Activated T-cell treated with anti-CD3 and anti-CD28 coated beads, Interleukin-2, amount 50 U/mL, for 72 hours (primary cell): ENCODE measurements at regions not wholly inside any gene's neighbourhood (a gene's known extent, or its start where the extent isn't known, plus 50 kb on each side); places are given as distances from the start of the nearest gene placed in this dataset.
"Not testable (repeated sequence)": the region's sequence is repeated elsewhere in the genome, so short reads cannot be mapped to it uniquely, and the experiment has no call there.

ENCODE experiments used
- ATAC-seq, 2 donors: fragments of 150-1000 bp; cut with Tn5 transposase; replicated peaks in 1 of 2; 2 replicates each; pipeline ENCODE4 v1.10.0; 2021; ENCODE audit warnings: moderate library complexity in 2 of 2, mild to moderate bottlenecking in 1 of 2
- DNase-seq, 2 donors: peaks; one replicate each; pipeline ENCODE4 v3.0.0; 2021 to 2022; ENCODE audit warnings: mixed read lengths in 1 of 2
- H3K27ac Mint-ChIP-seq: one replicate; pipeline ENCODE4 v1.8.0; 2022; ENCODE audit warnings: mild to moderate bottlenecking, moderate library complexity, mixed read lengths
- H3K27me3 Mint-ChIP-seq: one replicate; pipeline ENCODE4 v1.8.0; 2022; ENCODE audit warnings: low read depth, mixed read lengths
- H3K36me3 Mint-ChIP-seq, 2 donors: one replicate each; pipeline ENCODE4 v1.8.0; 2022; ENCODE audit warnings: mixed read lengths in 2 of 2, mild to moderate bottlenecking in 1 of 2; ENCODE audit not compliant: insufficient read depth in 2 of 2
- H3K4me1 Mint-ChIP-seq: one replicate; pipeline ENCODE4 v1.8.0; 2022; ENCODE audit warnings: low read depth, mixed read lengths
- H3K4me3 Mint-ChIP-seq, 2 donors: one replicate each; pipeline ENCODE4 v1.8.0; 2022; ENCODE audit warnings: mild to moderate bottlenecking in 2 of 2, mixed read lengths in 2 of 2, moderate library complexity in 2 of 2
- H3K9me3 Mint-ChIP-seq, 2 donors: one replicate each; pipeline ENCODE4 v1.8.0; 2022; ENCODE audit warnings: mixed read lengths in 2 of 2

GRCh38 chr16:48958681-48959080, 323.0 kb downstream of the CBLN1 start:
- H3K27ac Mint-ChIP-seq = no peak overlapping the region
- peaks cover 0 to 2% of the 10 kb centered on the region in 2 donors for H3K9me3 Mint-ChIP-seq
- no peaks in the 10 kb centered on the region for H3K36me3 Mint-ChIP-seq
- DNase-seq (no peak), ATAC-seq (no peak)
- no peaks in the 10 kb centered on the region for H3K27me3 Mint-ChIP-seq
- H3K4me3 Mint-ChIP-seq = no peak overlapping the region
- no peaks in the 10 kb centered on the region for H3K4me1 Mint-ChIP-seq

GRCh38 chr16:48956620-48957019, 325.0 kb downstream of the CBLN1 start:
- DNase-seq = no peak
- no peak for ATAC-seq
- Mint-ChIP-seq H3K9me3 (peaks cover 0 to 2% of the 10 kb centered on the region in 2 donors), H3K27me3 (no peaks in the 10 kb centered on the region), H3K27ac (no peak overlapping the region), H3K36me3 (no peaks in the 10 kb centered on the region), H3K4me3 (no peak overlapping the region), H3K4me1 (no peaks in the 10 kb centered on the region)

GRCh38 chr16:48955837-48956236, 325.8 kb downstream of the CBLN1 start:
- H3K4me3 Mint-ChIP-seq = no peak overlapping the region
- H3K9me3 Mint-ChIP-seq = peaks cover 0 to 2% of the 10 kb centered on the region in 2 donors

GRCh38 chr16:48951621-48952125, 330.0 kb downstream of the CBLN1 start:
- not testable (repeated sequence) for H3K4me1 Mint-ChIP-seq, H3K27me3 Mint-ChIP-seq, H3K9me3 Mint-ChIP-seq, H3K36me3 Mint-ChIP-seq, ATAC-seq, DNase-seq, H3K27ac Mint-ChIP-seq, H3K4me3 Mint-ChIP-seq

More at GRCh38 chr16:48955837-48956236, 325.8 kb downstream of the CBLN1 start:
- Mint-ChIP-seq H3K4me1 (no peaks in the 10 kb centered on the region), H3K27me3 (no peaks in the 10 kb centered on the region), H3K36me3 (no peaks in the 10 kb centered on the region), H3K27ac (no peak overlapping the region)
- DNase-seq (no peak), ATAC-seq (no peak)

- DNase-seq (no peak), ATAC-seq (no peak)
- Mint-ChIP-seq H3K36me3 (no peaks in the 10 kb centered on the region), H3K4me1 (no peaks in the 10 kb centered on the region), H3K27ac (no peak overlapping the region), H3K4me3 (no peak overlapping the region), H3K9me3 (peaks cover 0 to 4% of the 10 kb centered on the region in 2 donors), H3K27me3 (no peaks in the 10 kb centered on the region)
Observed at GRCh38 chr16:48950184-48950583, 331.5 kb downstream of the CBLN1 start.

GRCh38 chr16:48949636-48950035, 332.0 kb downstream of the CBLN1 start:
- DNase-seq (no peak), ATAC-seq (no peak)
- no peaks in the 10 kb centered on the region for H3K27me3 Mint-ChIP-seq
- no peaks in the 10 kb centered on the region for H3K4me1 Mint-ChIP-seq
- no peak overlapping the region for H3K27ac Mint-ChIP-seq
- H3K36me3 Mint-ChIP-seq = no peaks in the 10 kb centered on the region
- peaks cover 0 to 4% of the 10 kb centered on the region in 2 donors for H3K9me3 Mint-ChIP-seq
- H3K4me3 Mint-ChIP-seq = no peak overlapping the region

GRCh38 chr16:48948911-48949310, 332.7 kb downstream of the CBLN1 start:
- no peaks in the 10 kb centered on the region for H3K36me3 Mint-ChIP-seq
- no peaks in the 10 kb centered on the region for H3K4me1 Mint-ChIP-seq
- H3K4me3 Mint-ChIP-seq = no peak overlapping the region
- no peaks in the 10 kb centered on the region for H3K27me3 Mint-ChIP-seq
- H3K27ac Mint-ChIP-seq = no peak overlapping the region
- H3K9me3 Mint-ChIP-seq = peaks cover 0 to 4% of the 10 kb centered on the region in 2 donors
- no peak for ATAC-seq
- no peak for DNase-seq

- no peak for ATAC-seq
- no peaks in the 10 kb centered on the region for H3K27me3 Mint-ChIP-seq
- H3K27ac Mint-ChIP-seq = no peak overlapping the region
- no peaks in the 10 kb centered on the region for H3K36me3 Mint-ChIP-seq
- no peak overlapping the region for H3K4me3 Mint-ChIP-seq
- H3K9me3 Mint-ChIP-seq = peaks cover 0 to 7% of the 10 kb centered on the region in 2 donors
- DNase-seq = no peak
- H3K4me1 Mint-ChIP-seq = no peaks in the 10 kb centered on the region
Observed at GRCh38 chr16:48947371-48947713, 334.3 kb downstream of the CBLN1 start.

- Mint-ChIP-seq H3K36me3 (no peaks in the 10 kb centered on the region), H3K9me3 (peaks cover 0 to 7% of the 10 kb centered on the region in 2 donors), H3K4me3 (no peak overlapping the region), H3K27ac (no peak overlapping the region), H3K27me3 (no peaks in the 10 kb centered on the region), H3K4me1 (no peaks in the 10 kb centered on the region)
- DNase-seq = no peak
- no peak for ATAC-seq
Observed at GRCh38 chr16:48946686-48947370, 334.8 kb downstream of the CBLN1 start.

- no peaks in the 10 kb centered on the region for H3K4me1 Mint-ChIP-seq
- no peaks in the 10 kb centered on the region for H3K36me3 Mint-ChIP-seq
- no peak for ATAC-seq
- peaks cover 0 to 6% of the 10 kb centered on the region in 2 donors for H3K9me3 Mint-ChIP-seq
- DNase-seq = no peak
- no peak overlapping the region for H3K4me3 Mint-ChIP-seq
- no peak overlapping the region for H3K27ac Mint-ChIP-seq
- no peaks in the 10 kb centered on the region for H3K27me3 Mint-ChIP-seq
Observed at GRCh38 chr16:48942996-48943395, 333.0 kb upstream of the N4BP1 start.

GRCh38 chr16:48936811-48937210, 326.8 kb upstream of the N4BP1 start:
- Mint-ChIP-seq H3K27ac (no peak overlapping the region), H3K36me3 (no peaks in the 10 kb centered on the region), H3K27me3 (no peaks in the 10 kb centered on the region), H3K9me3 (no peaks in the 10 kb centered on the region), H3K4me1 (no peaks in the 10 kb centered on the region), H3K4me3 (no peak overlapping the region)
- DNase-seq (no peak), ATAC-seq (no peak)

- ATAC-seq = no peak
- Mint-ChIP-seq H3K9me3 (peaks cover 0 to 4% of the 10 kb centered on the region in 2 donors), H3K4me1 (no peaks in the 10 kb centered on the region), H3K27ac (no peak overlapping the region), H3K27me3 (no peaks in the 10 kb centered on the region), H3K36me3 (no peaks in the 10 kb centered on the region), H3K4me3 (no peak overlapping the region)
- no peak for DNase-seq
Observed at GRCh38 chr16:48932216-48932855, 322.4 kb upstream of the N4BP1 start.

GRCh38 chr16:48930951-48931553, 321.1 kb upstream of the N4BP1 start:
- no peak for DNase-seq
- Mint-ChIP-seq H3K27ac (no peak overlapping the region), H3K9me3 (peaks cover 0 to 7% of the 10 kb centered on the region in 2 donors), H3K36me3 (no peaks in the 10 kb centered on the region), H3K4me3 (no peak overlapping the region), H3K4me1 (no peaks in the 10 kb centered on the region), H3K27me3 (no peaks in the 10 kb centered on the region)
- no peak for ATAC-seq
